ENCODE measurements at regions not wholly inside any gene's neighbourhood (a gene's known extent, or its start where the extent isn't known, plus 50 kb on each side); places are given as distances from the start of the nearest gene placed in this dataset.

DNA sequence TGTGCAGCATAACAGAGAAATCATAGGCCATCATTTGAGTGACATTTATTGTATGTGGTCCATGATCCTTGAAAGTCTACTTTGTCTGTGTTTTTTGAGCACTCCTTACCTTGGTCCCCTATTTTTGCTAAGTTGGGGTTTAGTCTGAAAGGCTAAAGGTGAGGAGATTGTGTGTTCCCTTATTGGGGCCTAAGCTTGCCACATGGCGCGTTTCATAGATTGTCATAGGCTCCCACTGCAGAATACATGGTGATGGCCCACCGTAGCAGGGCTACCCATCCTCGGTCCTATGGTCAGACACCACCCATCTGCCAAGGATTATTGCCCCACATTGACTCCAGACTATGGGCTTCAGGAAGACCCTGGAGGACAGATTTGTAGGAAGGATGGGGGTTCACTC lies 117.0 kb upstream of the ZSWIM2 start:
- no peak for TF ChIP-seq POLR2AphosphoS5 (IDR thresholded peaks at IDR 0.05)
- TF ChIP-seq, protein P1, sequence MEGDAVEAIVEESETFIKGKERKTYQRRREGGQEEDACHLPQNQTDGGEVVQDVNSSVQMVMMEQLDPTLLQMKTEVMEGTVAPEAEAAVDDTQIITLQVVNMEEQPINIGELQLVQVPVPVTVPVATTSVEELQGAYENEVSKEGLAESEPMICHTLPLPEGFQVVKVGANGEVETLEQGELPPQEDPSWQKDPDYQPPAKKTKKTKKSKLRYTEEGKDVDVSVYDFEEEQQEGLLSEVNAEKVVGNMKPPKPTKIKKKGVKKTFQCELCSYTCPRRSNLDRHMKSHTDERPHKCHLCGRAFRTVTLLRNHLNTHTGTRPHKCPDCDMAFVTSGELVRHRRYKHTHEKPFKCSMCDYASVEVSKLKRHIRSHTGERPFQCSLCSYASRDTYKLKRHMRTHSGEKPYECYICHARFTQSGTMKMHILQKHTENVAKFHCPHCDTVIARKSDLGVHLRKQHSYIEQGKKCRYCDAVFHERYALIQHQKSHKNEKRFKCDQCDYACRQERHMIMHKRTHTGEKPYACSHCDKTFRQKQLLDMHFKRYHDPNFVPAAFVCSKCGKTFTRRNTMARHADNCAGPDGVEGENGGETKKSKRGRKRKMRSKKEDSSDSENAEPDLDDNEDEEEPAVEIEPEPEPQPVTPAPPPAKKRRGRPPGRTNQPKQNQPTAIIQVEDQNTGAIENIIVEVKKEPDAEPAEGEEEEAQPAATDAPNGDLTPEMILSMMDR (IDR thresholded peaks at IDR 0.05): no peak
- no peak for TF ChIP-seq POLR2A (IDR thresholded peaks at IDR 0.05)
- TF ChIP-seq EP300 (IDR thresholded peaks at IDR 0.05): no peak
